Immature natural killer cell (primary cell): ENCODE measurements at regions not wholly inside any gene's neighbourhood (a gene's known extent, or its start where the extent isn't known, plus 50 kb on each side); places are given as distances from the start of the nearest gene placed in this dataset.

Experiments used
- DNase-seq, 3 donors: peaks; one replicate each; pipeline ENCODE4 v3.0.0; 2022; ENCODE audit warnings: mixed read lengths in 1 of 3
- H3K27ac Mint-ChIP-seq, 6 donors: one replicate each; pipeline ENCODE4 v1.8.0; 2020; ENCODE audit warnings: mixed read lengths in 6 of 6, mild to moderate bottlenecking in 5 of 6, inconsistent platforms in 4 of 6, moderate library complexity in 3 of 6
- H3K27me3 Mint-ChIP-seq, 3 donors: one replicate each; pipeline ENCODE4 v1.8.0; 2020 to 2021; ENCODE audit warnings: low read depth in 3 of 3, mild to moderate bottlenecking in 3 of 3, mixed read lengths in 3 of 3, moderate library complexity in 3 of 3, inconsistent platforms in 1 of 3
- H3K36me3 Mint-ChIP-seq, 3 donors: one replicate each; pipeline ENCODE4 v1.8.0; 2020; ENCODE audit warnings: mixed read lengths in 3 of 3, inconsistent platforms in 2 of 3, mild to moderate bottlenecking in 2 of 3
- H3K4me1 Mint-ChIP-seq, 2 donors: one replicate each; pipeline ENCODE4 v1.8.0; 2020; ENCODE audit warnings: inconsistent platforms in 2 of 2, mild to moderate bottlenecking in 2 of 2, mixed read lengths in 2 of 2, moderate library complexity in 1 of 2
- H3K4me3 Mint-ChIP-seq, 5 donors: one replicate each; pipeline ENCODE4 v1.8.0; 2020; ENCODE audit warnings: mild to moderate bottlenecking in 5 of 5, mixed read lengths in 5 of 5, inconsistent platforms in 3 of 5, moderate library complexity in 3 of 5
- H3K9me3 Mint-ChIP-seq, 6 donors: one replicate each; pipeline ENCODE4 v1.8.0; 2020; ENCODE audit warnings: mild to moderate bottlenecking in 6 of 6, mixed read lengths in 6 of 6, inconsistent platforms in 4 of 6, moderate library complexity in 3 of 6

DNA sequence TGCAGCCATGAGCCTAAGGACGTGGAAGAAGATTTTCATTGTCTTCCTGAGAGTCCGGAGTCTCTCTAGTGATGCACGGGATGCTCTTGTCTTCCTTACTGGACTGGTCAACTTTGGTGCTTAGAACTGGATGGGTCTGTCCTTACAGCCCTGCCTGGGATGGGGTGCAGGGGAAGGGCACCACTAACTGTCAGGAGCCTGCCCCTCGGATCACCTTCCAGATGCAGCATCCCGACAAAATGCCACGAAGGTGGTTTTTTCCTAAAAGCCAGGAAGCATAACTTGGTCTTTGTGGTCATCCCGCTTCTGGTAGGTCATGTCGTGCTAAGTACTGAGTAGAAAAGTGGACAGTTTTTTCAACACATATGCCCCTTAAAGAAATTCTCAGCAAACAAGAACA lies 207.4 kb upstream of the TWIST2 start:
- Mint-ChIP-seq H3K36me3 (no peaks in the 10 kb centered on the region), H3K27me3 (peaks cover 2 to 7% (median 4%) of the 10 kb centered on the region in 3 donors), H3K4me3 (no peak overlapping the region), H3K9me3 (no peaks in the 10 kb centered on the region), H3K4me1 (no peaks in the 10 kb centered on the region), H3K27ac (no peak overlapping the region)
- no peak for DNase-seq

DNA sequence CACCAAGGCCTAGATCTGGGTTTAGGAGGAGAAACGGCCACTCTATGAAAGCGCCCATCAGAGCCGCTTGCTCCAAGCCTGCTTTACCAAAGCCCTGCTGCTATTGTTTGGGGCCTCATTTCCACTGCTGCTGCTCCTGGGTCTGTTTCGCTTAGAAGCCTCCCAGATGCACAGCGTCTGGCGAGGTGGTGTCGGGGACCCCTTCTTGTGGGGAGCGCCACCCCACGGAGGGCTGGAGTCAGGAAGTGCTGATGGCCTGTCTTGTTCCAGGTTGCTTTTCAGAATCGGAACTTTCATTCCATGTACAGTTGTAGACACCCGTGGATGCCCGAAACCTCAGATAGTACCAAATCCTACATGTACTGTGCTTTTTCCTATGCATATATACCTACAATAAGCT lies 204.9 kb upstream of the TWIST2 start:
- no peaks in the 10 kb centered on the region for H3K4me1 Mint-ChIP-seq
- H3K27ac Mint-ChIP-seq = no peak overlapping the region
- peaks cover 2 to 6% (median 4%) of the 10 kb centered on the region in 3 donors for H3K27me3 Mint-ChIP-seq
- no peaks in the 10 kb centered on the region for H3K9me3 Mint-ChIP-seq
- no peaks in the 10 kb centered on the region for H3K36me3 Mint-ChIP-seq
- no peak for DNase-seq
- H3K4me3 Mint-ChIP-seq = no peak overlapping the region

DNA sequence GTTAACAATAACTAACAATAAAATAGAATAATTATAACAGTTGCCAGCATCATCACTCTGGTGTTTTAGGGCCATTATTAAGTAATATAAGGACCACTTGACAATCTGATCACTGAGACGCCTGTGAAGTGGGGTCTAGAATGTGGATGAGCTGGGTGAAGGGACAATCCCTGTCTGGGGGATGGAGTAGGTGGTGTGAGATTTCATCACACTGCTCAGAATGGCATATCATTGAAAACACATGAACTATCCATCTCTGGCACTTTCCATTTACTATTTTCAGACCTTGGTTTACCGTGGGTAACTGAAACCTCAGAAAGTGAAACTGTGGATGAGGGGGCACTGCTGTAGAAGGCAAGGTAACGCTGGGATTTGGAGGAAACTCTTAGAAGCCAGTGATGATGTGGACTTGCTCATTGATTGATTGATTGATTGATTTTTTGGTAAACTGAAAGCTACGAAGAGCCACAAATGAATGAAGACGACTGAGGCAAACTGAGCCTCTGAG lies 204.4 kb upstream of the TWIST2 start:
- Mint-ChIP-seq H3K27ac (no peak overlapping the region), H3K4me1 (no peaks in the 10 kb centered on the region), H3K4me3 (no peak overlapping the region), H3K9me3 (no peaks in the 10 kb centered on the region), H3K36me3 (no peaks in the 10 kb centered on the region), H3K27me3 (peaks cover 2 to 6% (median 2%) of the 10 kb centered on the region in 3 donors)
- DNase-seq = no peak

DNA sequence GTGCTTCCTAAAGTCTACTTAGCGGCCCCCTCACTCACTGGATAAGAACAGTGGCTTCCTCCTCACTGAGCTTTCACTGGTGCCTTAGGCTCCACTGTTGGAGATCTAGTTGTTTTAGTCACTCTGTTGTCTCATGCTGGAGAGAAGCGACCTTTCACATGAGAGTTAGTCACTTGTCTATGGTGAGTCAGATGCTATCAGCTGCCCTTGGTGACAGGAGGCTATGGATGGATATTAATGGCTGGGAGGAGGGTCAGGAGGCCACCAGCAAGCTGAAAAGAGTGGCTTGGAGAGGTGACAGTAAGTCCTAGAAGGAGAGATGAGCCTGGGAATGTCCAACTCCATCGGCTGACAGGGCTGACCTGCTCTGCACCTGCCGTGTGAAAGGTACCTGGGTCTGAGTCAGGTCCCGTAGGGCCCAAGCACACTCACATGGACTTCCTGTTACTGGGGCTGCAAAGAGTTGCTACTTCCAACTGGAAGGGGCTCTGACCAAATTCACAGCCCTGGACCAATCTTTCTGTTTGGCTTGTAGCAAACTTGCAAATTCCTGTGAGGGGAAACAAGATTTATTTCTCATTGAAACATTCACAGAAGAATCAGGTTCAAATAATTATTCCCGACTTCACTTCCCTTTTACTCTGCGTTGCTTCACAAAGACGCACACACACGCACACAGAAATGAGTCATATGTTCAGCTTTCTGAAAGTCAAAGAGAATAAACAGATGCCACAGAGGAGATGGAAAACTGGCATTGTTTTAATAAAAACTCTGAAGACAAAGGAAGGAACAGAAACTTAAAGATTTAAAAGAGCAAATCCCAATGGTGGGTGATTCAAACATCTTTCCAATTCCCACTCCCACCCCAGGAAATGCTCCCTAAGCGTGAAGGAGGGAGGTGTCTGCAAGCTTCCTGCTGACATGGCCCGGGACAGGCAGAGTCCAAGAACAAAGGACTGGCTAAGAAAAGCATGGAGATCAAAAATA lies 203.5 kb upstream of the TWIST2 start:
- no peaks in the 10 kb centered on the region for H3K36me3 Mint-ChIP-seq
- no peaks in the 10 kb centered on the region for H3K9me3 Mint-ChIP-seq
- no peak for DNase-seq
- H3K27ac Mint-ChIP-seq = no peak overlapping the region
- H3K4me3 Mint-ChIP-seq = no peak overlapping the region
- peaks cover 2 to 6% (median 2%) of the 10 kb centered on the region in 3 donors for H3K27me3 Mint-ChIP-seq
- H3K4me1 Mint-ChIP-seq = no peaks in the 10 kb centered on the region

DNA sequence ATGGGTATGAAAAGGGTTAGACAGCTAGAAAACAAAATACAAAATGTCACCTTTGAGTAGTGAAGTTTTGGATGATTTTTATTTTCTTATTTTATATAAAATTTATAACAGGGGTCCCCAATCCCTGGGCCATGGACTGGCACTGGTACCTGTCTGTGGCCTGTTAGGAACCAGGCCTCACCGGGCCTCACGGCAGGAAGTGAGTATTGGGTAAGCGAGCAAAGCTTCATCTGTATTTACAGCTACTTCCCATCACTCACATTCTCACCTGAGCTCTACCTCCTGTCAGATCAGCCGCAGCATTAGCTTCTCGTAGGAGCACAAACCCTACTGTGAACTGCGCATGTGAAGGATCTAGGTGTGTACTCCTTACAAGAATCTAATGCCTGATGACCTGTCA lies 202.8 kb upstream of the TWIST2 start:
- H3K36me3 Mint-ChIP-seq = no peaks in the 10 kb centered on the region
- no peak for DNase-seq
- no peaks in the 10 kb centered on the region for H3K9me3 Mint-ChIP-seq
- H3K27me3 Mint-ChIP-seq = peaks cover 2 to 6% (median 2%) of the 10 kb centered on the region in 3 donors
- H3K4me1 Mint-ChIP-seq = no peaks in the 10 kb centered on the region
- no peak overlapping the region for H3K27ac Mint-ChIP-seq
- no peak overlapping the region for H3K4me3 Mint-ChIP-seq

DNA sequence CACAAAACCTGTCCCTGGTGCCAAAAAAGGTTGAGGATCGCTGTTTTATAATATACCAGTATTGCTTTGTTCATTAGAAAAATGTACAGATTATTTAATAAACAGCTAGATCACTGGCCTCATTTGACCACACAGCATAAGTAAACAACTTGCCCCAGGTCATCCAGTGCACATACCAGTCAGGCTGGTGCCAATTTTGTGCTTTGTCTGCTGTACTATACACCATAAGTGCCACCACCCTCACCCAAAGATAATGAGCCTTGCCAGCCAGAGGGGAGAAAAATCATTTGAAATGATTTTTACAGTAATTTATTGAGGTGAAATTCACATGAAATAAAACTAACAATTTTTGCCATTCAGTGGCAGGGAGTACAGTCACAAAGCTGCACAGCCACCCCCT lies 202.2 kb upstream of the TWIST2 start:
- Mint-ChIP-seq H3K27me3 (peaks cover under 1 to 6% (median 2%) of the 10 kb centered on the region in 3 donors), H3K27ac (no peak overlapping the region), H3K4me1 (no peaks in the 10 kb centered on the region), H3K9me3 (no peaks in the 10 kb centered on the region), H3K4me3 (no peak overlapping the region), H3K36me3 (no peaks in the 10 kb centered on the region)
- DNase-seq = no peak

DNA sequence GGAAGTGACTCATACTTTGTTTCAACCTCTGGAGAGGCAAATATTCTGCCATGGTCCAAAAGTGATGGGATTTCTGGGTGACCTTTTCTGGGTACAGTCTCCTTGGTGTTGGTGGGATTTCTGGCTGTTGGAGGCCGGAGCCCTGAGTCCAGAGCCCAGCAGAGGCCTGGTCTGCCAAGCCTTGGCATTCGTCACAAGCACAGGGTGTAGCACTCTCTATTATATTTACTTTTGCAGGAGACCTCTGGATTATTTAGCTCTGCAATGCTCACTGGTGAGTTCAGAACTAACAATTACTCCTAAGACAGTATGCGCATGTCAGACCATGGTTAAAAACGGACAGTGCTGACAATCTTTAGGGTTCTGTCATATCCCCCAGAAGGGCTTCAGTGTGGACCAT lies 201.6 kb upstream of the TWIST2 start:
- Mint-ChIP-seq H3K4me3 (no peak overlapping the region), H3K4me1 (no peaks in the 10 kb centered on the region), H3K36me3 (no peaks in the 10 kb centered on the region)

DNA sequence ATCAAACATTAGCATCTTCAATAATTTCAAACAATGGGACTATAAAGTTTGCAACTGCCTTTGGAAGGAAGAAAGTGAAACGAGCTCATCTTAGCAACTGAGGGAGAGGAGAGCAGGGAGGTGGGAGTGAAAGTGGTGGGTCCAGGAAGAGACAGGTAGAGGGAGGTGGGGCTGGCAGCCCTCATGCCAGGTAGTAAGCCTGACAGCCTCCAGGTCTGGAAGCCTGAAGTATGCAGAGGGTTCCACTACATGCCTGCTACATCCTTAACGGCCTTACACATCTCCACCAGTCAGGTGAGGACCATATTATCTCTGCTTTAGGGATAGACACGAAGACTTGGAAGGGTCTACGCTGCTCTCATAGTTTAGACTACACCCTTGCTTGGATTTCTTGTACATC lies 201.1 kb upstream of the TWIST2 start:
- DNase-seq = no peak
- H3K9me3 Mint-ChIP-seq = no peaks in the 10 kb centered on the region
- H3K4me3 Mint-ChIP-seq = no peak overlapping the region
- peaks cover 0 to 6% (median 2%) of the 10 kb centered on the region in 3 donors for H3K27me3 Mint-ChIP-seq
- H3K36me3 Mint-ChIP-seq = no peaks in the 10 kb centered on the region
- H3K4me1 Mint-ChIP-seq = no peaks in the 10 kb centered on the region
- no peak overlapping the region for H3K27ac Mint-ChIP-seq

More for the DNA sequence above, 201.6 kb upstream of the TWIST2 start:
- DNase-seq = no peak
- Mint-ChIP-seq H3K9me3 (no peaks in the 10 kb centered on the region), H3K27ac (no peak overlapping the region), H3K27me3 (peaks cover 0 to 6% (median 2%) of the 10 kb centered on the region in 3 donors)

DNA sequence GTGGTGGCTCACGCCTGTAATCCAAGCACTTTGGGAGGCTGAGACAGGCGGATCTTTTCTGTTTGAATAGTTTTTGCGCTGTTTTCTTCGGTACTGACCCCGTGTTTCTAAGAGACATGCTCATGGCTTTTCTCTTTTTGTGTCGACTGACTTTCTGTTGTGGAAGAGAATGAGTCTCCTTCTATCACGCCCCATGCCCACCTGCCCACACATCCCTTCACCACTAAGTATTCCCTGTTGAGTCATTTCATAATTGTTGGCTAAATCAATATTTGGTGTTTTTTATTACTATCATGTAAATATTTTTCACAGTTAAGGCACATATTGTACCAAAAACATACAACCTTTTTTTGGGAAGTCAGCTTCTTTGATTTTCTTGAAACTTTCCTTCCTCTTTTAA lies 198.8 kb upstream of the TWIST2 start:
- Mint-ChIP-seq H3K27ac (no peak overlapping the region), H3K4me1 (no peaks in the 10 kb centered on the region), H3K4me3 (no peak overlapping the region), H3K27me3 (peaks cover 0 to 4% (median 2%) of the 10 kb centered on the region in 3 donors), H3K36me3 (no peaks in the 10 kb centered on the region), H3K9me3 (no peaks in the 10 kb centered on the region)
- no peak for DNase-seq

DNA sequence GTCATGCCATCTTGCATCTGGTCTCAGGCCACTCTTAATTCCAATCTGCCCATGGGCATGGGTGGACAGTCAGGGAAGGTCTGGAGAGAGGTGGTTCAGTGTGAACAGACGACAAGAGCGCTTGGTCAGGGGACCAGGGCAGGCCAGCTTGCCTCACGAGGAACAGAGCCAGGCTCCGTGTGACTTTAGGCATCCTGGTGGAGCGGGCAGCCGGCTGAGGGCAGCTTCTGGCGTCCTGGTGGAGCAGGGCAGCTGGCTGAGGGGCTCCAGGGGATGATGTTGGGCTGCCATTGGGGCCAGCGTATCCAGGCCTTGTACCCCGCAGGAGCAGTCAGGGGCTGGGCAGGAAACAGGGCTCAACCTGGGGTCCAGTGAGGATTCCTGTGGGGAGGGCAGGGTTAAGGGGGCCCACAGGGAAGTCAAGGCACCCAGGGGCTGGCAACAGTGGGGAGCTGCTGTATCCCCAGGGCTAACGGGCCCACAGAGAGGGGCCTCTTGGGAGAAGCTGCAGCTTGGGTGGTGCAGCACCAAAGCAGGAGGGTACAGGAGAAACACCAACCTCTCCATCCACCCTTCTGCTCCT lies 197.9 kb upstream of the TWIST2 start:
- H3K27ac Mint-ChIP-seq = no peak overlapping the region
- H3K4me1 Mint-ChIP-seq = no peaks in the 10 kb centered on the region
- H3K27me3 Mint-ChIP-seq = peaks cover 0 to 2% (median 2%) of the 10 kb centered on the region in 3 donors
- H3K9me3 Mint-ChIP-seq = no peaks in the 10 kb centered on the region
- no peak for DNase-seq
- H3K4me3 Mint-ChIP-seq = no peak overlapping the region
- H3K36me3 Mint-ChIP-seq = no peaks in the 10 kb centered on the region

DNA sequence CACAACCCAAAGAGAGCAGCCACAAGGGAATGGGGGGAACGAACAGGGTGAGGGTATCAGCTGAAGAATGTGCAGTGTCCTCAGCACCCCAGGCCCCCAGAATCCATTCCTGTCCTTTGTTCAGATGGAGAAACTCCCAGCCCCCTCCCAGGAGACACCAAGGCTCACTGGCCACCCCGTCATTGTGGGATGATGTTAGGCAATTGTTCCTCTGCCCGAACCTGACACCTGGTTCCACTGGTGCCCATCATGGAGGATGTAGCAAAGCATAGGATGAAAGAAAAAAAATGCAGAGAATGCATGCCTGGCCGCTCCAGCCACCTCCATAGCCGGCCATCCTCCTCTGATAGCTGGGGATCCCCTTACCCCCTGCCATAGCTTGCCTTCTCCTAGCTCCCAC lies 197.3 kb upstream of the TWIST2 start:
- DNase-seq = no peak
- no peaks in the 10 kb centered on the region for H3K9me3 Mint-ChIP-seq
- peaks cover 0 to 2% (median 2%) of the 10 kb centered on the region in 3 donors for H3K27me3 Mint-ChIP-seq
- H3K4me3 Mint-ChIP-seq = no peak overlapping the region
- no peak overlapping the region for H3K27ac Mint-ChIP-seq
- no peaks in the 10 kb centered on the region for H3K36me3 Mint-ChIP-seq
- no peaks in the 10 kb centered on the region for H3K4me1 Mint-ChIP-seq

DNA sequence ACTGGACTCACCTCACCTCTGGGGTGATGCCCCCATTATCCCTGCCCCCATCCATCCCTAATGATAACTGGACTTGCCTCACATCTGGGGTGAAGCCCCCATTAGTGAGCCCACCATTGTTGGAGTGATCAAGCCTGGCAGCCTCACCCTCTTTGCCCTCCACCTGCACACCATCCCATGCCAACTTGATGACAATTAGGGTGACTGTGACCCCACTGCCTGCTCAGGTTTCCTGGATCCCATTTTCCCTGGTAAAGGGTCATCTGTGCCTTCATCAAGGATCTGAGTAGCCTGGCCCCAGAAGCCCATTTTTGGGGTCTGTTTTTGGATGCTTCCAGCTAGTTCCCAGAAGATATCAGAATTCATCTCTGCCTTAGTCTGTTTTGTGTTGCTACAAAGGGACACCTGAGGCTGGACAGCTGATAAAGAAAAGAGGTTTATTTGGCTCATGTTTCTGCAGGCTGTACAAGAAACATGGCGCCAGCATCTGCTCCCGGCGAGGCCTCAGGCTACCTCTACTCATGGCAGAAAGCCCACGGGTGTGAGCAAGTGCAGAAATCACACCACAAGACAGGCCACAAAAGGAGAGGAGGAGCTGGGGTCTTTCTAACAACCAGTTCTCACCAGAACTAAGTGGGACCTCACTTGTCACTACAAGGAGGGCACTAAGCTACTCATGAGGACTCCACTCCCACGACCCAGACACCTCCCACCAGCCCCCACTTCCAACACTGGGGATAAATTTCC lies 196.4 kb upstream of the TWIST2 start:
- Mint-ChIP-seq H3K4me1 (no peaks in the 10 kb centered on the region), H3K27ac (no peak overlapping the region), H3K9me3 (no peaks in the 10 kb centered on the region), H3K27me3 (peaks cover 0 to 2% (median 0%) of the 10 kb centered on the region in 3 donors), H3K36me3 (no peaks in the 10 kb centered on the region), H3K4me3 (no peak overlapping the region)
- DNase-seq = no peak

DNA sequence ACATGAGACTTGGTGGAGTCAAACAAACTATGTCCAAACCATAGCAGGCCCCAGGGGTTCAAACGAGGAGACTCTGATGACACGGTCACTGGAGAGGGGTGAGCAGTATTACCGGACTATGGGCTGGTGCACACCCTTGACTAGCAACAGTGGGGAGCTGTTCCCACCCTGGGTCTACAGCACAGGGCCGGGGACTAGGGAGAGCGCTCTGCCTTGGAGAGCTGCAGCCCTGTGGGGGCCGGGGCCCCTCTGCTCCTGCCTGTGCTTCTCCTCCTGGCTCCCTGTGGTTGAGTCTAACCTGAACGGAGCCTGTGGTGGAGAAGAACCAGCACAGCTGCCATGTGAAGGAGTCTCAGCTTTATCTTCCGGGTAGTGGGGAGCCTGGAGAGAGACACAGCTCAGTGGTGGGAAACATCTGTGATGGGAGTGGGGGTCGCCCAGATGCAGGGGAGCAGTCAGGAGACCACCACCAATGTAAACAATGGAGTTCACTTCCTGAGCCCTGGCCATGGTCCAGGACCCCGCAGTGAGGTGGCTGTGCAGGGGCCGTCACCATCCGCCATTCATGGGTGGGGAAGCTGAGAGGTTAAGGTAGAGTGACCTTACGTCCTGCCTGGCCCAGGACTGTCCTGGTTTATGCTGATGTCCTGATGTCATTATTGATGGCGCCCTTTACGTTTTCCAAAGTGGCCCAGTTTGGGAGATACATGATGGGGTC lies 195.7 kb upstream of the TWIST2 start:
- Mint-ChIP-seq H3K36me3 (no peaks in the 10 kb centered on the region), H3K9me3 (no peaks in the 10 kb centered on the region), H3K27ac (no peak overlapping the region), H3K4me3 (no peak overlapping the region), H3K27me3 (peaks cover 0 to 2% (median 0%) of the 10 kb centered on the region in 3 donors), H3K4me1 (no peaks in the 10 kb centered on the region)
- no peak for DNase-seq
